HepG2 (cell line): ENCODE measurements at regions not wholly inside any gene's neighbourhood (a gene's known extent, or its start where the extent isn't known, plus 50 kb on each side); places are given as distances from the start of the nearest gene placed in this dataset.

Source experiments
- CREM ChIP-seq, 2 experiments: sonication (generic) in 1 of 2; formaldehyde crosslinking in 1 of 2; IDR thresholded peaks; 2 replicates each; pipeline versions ENCODE4 v1.4.0 to v1.6.1; 2016 to 2020; ENCODE audit warnings: antibody characterized with exemption in 1 of 2, mild to moderate bottlenecking in 1 of 2, missing genetic modification reagents in 1 of 2
- EHMT2 ChIP-seq: fragments of 200-600 bp; sonication (generic); IDR thresholded peaks from 2 replicates; pipeline ENCODE4 v1.7.0; 2017; ENCODE audit warnings: antibody characterized with exemption, low read depth, low read length, borderline replicate concordance
- FOSL1 ChIP-seq: sonication (generic); formaldehyde crosslinking; IDR thresholded peaks from 2 replicates; pipeline ENCODE4 v1.9.0; 2021; ENCODE audit warnings: missing genetic modification reagents, borderline replicate concordance
- FOXC1 ChIP-seq: sonication (generic); formaldehyde crosslinking; IDR thresholded peaks from 2 replicates; pipeline ENCODE4 v1.8.0; 2022; ENCODE audit warnings: mild to moderate bottlenecking, missing genetic modification reagents, borderline replicate concordance
- HNRNPLL ChIP-seq: fragments of 200-400 bp; formaldehyde crosslinking; IDR thresholded peaks from 2 replicates; pipeline ENCODE4 v1.6.1; 2017; ENCODE audit warnings: mild to moderate bottlenecking, low read depth, low read length; ENCODE audit not compliant: poor library complexity, severe bottlenecking
- PRPF4 ChIP-seq: fragments of 200-400 bp; formaldehyde crosslinking; IDR thresholded peaks from 2 replicates; pipeline ENCODE4 v1.6.1; 2016; ENCODE audit warnings: low read length, low read depth; ENCODE audit not compliant: poor library complexity, severe bottlenecking
- RBFOX2 ChIP-seq: fragments of 200-400 bp; formaldehyde crosslinking; IDR thresholded peaks from 2 replicates; pipeline ENCODE4 v1.6.1; 2017; ENCODE audit warnings: low read depth, mild to moderate bottlenecking, low read length
- REXO4 ChIP-seq: sonication (generic); formaldehyde crosslinking; IDR thresholded peaks from 2 replicates; pipeline ENCODE4 v1.8.0; 2022; ENCODE audit warnings: missing genetic modification reagents, mild to moderate bottlenecking, borderline replicate concordance
- SOX5 ChIP-seq: IDR thresholded peaks from 2 replicates; pipeline ENCODE4 v1.6.1; 2016; ENCODE audit warnings: borderline replicate concordance
- SOX6 ChIP-seq, 2 experiments: fragments of 450-650 bp in 1 of 2; sonication (generic) in 1 of 2; formaldehyde crosslinking in 1 of 2; IDR thresholded peaks; 2 replicates each; pipeline versions ENCODE4 v1.4.0 to v1.6.1; 2017 to 2020; ENCODE audit warnings: antibody characterized with exemption in 1 of 2, mild to moderate bottlenecking in 1 of 2, missing genetic modification reagents in 1 of 2
- SP5 ChIP-seq: IDR thresholded peaks from 2 replicates; pipeline ENCODE4 v1.6.1; 2016; ENCODE audit warnings: low read depth, borderline replicate concordance
- TBX3 ChIP-seq: fragments of 450-650 bp; IDR thresholded peaks from 2 replicates; pipeline ENCODE4 v1.6.1; 2017; ENCODE audit warnings: antibody characterized with exemption, mild to moderate bottlenecking, inconsistent platforms, borderline replicate concordance
- TCF7 ChIP-seq: sonication (generic); IDR thresholded peaks from 2 replicates; pipeline ENCODE4 v1.6.1; 2016; ENCODE audit warnings: antibody characterized with exemption, low read depth
- ZFAT ChIP-seq: sonication (generic); formaldehyde crosslinking; conservative IDR thresholded peaks from 2 replicates; pipeline ENCODE4 v1.8.1; 2023; ENCODE audit warnings: missing genetic modification reagents, inconsistent platforms
- ZFP82 ChIP-seq: sonication (generic); formaldehyde crosslinking; IDR thresholded peaks from 2 replicates; pipeline ENCODE4 v1.5.1; 2020; ENCODE audit warnings: mild to moderate bottlenecking, missing genetic modification reagents, borderline replicate concordance
- ZMYM4 ChIP-seq: sonication (generic); formaldehyde crosslinking; IDR thresholded peaks from 2 replicates; pipeline ENCODE4 v1.8.1; 2023; ENCODE audit warnings: mild to moderate bottlenecking, missing genetic modification reagents
- ZNF160 ChIP-seq: sonication (generic); formaldehyde crosslinking; IDR thresholded peaks from 2 replicates; pipeline ENCODE4 v1.8.0; 2022; ENCODE audit warnings: mild to moderate bottlenecking, inconsistent platforms, missing genetic modification reagents
- ZNF317 ChIP-seq: sonication (generic); formaldehyde crosslinking; IDR thresholded peaks from 2 replicates; pipeline ENCODE4 v1.5.0; 2020; ENCODE audit warnings: mild to moderate bottlenecking, missing genetic modification reagents
- TF ChIP-seq, protein P1 (sequence below): sonication (generic); formaldehyde crosslinking; IDR thresholded peaks from 2 replicates; pipeline ENCODE4 v1.5.0; 2020; ENCODE audit warnings: missing genetic modification reagents
- TF ChIP-seq, protein P2 (sequence below): sonication (generic); formaldehyde crosslinking; conservative IDR thresholded peaks from 2 replicates; pipeline ENCODE4 v1.4.0; 2020; ENCODE audit warnings: mild to moderate bottlenecking, missing genetic modification reagents, moderate library complexity
- TF ChIP-seq, protein P3 (sequence below): sonication (generic); formaldehyde crosslinking; IDR thresholded peaks from 2 replicates; pipeline ENCODE4 v1.5.0; 2020; ENCODE audit warnings: missing genetic modification reagents, mild to moderate bottlenecking, borderline replicate concordance
- TF ChIP-seq, protein P4 (sequence below): sonication (generic); formaldehyde crosslinking; IDR thresholded peaks from 2 replicates; pipeline ENCODE4 v1.4.0; 2020; ENCODE audit warnings: missing genetic modification reagents, borderline replicate concordance

DNA sequence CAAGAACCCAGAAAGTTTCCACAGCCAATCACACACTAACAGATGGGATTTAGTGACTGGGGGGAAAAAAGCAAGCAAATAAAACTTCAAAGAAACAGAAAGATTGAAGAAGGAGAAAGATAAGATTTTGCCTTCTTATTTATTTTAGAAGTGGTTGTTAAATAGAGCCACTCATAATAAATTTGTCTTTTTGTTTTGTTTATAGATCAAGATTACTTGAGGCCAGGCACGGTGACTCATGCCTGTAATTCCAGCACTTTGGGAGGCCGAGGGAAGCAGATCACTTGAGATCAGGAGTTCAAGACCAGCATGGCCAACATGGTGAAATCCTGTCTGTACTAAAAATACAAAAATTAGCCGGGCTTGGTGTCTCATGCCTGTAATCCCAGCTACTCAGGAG is 94.9 kb upstream of the RANBP3L start (continued):
- TF ChIP-seq, protein P1, sequence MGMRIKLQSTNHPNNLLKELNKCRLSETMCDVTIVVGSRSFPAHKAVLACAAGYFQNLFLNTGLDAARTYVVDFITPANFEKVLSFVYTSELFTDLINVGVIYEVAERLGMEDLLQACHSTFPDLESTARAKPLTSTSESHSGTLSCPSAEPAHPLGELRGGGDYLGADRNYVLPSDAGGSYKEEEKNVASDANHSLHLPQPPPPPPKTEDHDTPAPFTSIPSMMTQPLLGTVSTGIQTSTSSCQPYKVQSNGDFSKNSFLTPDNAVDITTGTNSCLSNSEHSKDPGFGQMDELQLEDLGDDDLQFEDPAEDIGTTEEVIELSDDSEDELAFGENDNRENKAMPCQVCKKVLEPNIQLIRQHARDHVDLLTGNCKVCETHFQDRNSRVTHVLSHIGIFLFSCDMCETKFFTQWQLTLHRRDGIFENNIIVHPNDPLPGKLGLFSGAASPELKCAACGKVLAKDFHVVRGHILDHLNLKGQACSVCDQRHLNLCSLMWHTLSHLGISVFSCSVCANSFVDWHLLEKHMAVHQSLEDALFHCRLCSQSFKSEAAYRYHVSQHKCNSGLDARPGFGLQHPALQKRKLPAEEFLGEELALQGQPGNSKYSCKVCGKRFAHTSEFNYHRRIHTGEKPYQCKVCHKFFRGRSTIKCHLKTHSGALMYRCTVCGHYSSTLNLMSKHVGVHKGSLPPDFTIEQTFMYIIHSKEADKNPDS (CRISPR knock-in tag): no peak
- TF ChIP-seq REXO4 (no peak), TCF7 (peak; percentile 52), TBX3 (no peak), SOX5 (CRISPR knock-in tag) (no peak), ZFP82 (CRISPR knock-in tag) (no peak), ZFAT (CRISPR knock-in tag) (no peak), ZNF160 (no peak), FOXC1 (CRISPR knock-in tag) (no peak), RBFOX2 (no peak), FOSL1 (CRISPR knock-in tag) (peak; percentile 29; the same call in 1 of the 2 replicates), SOX6 (IDR thresholded peaks at IDR 0.05) (no peak), SOX6 (CRISPR knock-in tag; IDR thresholded peaks at IDR 0.05) (0 out of 2 replicates have a peak, but pooled peaks have one; percentile 47), HNRNPLL (no peak), CREM (IDR thresholded peaks at IDR 0.05) (peak; percentile 26; the same call in 1 of the 2 replicates), CREM (CRISPR knock-in tag; IDR thresholded peaks at IDR 0.05) (no peak), EHMT2 (no peak), ZNF317 (no peak), ZMYM4 (CRISPR knock-in tag) (no peak), SP5 (CRISPR knock-in tag) (no peak), PRPF4 (no peak)
- TF ChIP-seq, protein P2, sequence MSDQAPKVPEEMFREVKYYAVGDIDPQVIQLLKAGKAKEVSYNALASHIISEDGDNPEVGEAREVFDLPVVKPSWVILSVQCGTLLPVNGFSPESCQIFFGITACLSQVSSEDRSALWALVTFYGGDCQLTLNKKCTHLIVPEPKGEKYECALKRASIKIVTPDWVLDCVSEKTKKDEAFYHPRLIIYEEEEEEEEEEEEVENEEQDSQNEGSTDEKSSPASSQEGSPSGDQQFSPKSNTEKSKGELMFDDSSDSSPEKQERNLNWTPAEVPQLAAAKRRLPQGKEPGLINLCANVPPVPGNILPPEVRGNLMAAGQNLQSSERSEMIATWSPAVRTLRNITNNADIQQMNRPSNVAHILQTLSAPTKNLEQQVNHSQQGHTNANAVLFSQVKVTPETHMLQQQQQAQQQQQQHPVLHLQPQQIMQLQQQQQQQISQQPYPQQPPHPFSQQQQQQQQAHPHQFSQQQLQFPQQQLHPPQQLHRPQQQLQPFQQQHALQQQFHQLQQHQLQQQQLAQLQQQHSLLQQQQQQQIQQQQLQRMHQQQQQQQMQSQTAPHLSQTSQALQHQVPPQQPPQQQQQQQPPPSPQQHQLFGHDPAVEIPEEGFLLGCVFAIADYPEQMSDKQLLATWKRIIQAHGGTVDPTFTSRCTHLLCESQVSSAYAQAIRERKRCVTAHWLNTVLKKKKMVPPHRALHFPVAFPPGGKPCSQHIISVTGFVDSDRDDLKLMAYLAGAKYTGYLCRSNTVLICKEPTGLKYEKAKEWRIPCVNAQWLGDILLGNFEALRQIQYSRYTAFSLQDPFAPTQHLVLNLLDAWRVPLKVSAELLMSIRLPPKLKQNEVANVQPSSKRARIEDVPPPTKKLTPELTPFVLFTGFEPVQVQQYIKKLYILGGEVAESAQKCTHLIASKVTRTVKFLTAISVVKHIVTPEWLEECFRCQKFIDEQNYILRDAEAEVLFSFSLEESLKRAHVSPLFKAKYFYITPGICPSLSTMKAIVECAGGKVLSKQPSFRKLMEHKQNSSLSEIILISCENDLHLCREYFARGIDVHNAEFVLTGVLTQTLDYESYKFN (CRISPR knock-in tag): peak; percentile 62
- TF ChIP-seq, protein P3, sequence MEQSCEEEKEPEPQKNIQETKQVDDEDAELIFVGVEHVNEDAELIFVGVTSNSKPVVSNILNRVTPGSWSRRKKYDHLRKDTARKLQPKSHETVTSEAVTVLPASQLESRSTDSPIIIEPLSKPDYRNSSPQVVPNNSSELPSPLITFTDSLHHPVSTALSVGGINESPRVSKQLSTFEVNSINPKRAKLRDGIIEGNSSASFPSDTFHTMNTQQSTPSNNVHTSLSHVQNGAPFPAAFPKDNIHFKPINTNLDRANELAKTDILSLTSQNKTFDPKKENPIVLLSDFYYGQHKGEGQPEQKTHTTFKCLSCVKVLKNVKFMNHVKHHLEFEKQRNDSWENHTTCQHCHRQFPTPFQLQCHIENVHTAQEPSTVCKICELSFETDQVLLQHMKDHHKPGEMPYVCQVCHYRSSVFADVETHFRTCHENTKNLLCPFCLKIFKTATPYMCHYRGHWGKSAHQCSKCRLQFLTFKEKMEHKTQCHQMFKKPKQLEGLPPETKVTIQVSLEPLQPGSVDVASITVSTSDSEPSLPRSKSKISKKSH: no peak
- TF ChIP-seq, protein P4, sequence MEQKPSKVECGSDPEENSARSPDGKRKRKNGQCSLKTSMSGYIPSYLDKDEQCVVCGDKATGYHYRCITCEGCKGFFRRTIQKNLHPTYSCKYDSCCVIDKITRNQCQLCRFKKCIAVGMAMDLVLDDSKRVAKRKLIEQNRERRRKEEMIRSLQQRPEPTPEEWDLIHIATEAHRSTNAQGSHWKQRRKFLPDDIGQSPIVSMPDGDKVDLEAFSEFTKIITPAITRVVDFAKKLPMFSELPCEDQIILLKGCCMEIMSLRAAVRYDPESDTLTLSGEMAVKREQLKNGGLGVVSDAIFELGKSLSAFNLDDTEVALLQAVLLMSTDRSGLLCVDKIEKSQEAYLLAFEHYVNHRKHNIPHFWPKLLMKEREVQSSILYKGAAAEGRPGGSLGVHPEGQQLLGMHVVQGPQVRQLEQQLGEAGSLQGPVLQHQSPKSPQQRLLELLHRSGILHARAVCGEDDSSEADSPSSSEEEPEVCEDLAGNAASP (CRISPR knock-in tag): no peak
